LHCN-M2 (cell line): ENCODE measurements at regions not wholly inside any gene's neighbourhood (a gene's known extent, or its start where the extent isn't known, plus 50 kb on each side); places are given as distances from the start of the nearest gene placed in this dataset.
"Not testable (repeated sequence)": the region's sequence is repeated elsewhere in the genome, so short reads cannot be mapped to it uniquely, and the experiment has no call there.

ENCODE experiments used
- DNase-seq: peaks from one replicate; pipeline ENCODE4 v3.0.0-alpha.2; 2012; ENCODE audit warnings: low read depth

DNA sequence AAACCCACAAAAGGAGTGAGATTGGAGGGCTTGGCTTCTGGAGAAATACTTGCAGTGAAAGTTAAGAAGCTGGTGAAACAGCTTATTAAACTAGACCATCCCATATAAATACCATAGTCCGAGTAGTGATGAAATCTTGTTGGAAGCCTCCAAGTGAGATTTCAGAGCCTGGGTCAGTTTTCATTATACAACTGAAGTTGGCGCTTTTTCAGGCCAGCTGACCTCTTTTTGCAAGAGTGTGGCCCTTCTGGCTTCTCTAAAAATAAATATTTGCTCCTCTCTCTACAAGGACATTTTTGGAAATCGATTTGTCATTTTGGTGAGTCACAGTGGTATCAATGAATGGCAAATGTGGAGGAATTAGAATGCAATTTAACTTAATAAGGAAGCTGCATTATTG lies 51.2 kb upstream of the THRB start:
- peak; percentile 48 for DNase-seq

DNA sequence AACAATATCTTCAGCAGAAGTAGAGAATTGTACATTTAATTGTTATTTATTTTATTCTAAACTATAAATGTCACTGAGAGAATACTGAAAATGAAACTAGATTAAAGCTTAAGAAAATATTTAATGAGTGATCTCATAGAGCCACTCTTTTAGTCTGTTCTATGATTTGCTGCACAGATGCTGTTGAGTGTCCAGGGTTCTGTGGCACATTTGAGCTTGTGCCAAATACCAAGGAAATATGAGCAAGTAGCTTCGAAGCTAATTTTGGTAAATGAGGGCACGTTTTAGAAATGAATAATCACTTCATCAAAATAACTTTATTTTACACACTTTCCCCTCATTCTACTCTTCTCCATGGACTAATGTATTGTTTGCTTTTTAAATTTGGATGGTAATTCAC lies 53.6 kb upstream of the THRB start:
- peak; percentile 84 for DNase-seq

DNA sequence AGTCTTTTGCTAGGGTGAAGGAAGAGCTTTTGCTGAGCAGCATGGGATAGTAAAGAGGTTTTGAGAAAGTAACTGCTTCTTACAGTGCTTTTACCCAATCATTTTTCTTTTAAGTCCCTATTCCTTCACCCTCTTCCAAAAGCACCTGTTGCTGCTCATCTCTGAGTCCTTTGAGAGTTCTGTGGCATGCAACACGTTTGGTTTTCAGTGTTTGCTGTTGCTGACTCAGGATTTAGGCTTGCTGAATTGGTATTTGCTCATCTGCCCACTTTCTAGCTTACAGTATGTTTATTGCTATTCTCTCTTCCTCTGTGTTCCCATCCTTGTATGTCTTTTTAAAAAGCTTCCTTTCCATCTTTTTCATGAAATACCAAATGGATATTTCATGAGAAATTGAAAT lies 55.9 kb upstream of the THRB start:
- DNase-seq = peak; percentile 99

DNA sequence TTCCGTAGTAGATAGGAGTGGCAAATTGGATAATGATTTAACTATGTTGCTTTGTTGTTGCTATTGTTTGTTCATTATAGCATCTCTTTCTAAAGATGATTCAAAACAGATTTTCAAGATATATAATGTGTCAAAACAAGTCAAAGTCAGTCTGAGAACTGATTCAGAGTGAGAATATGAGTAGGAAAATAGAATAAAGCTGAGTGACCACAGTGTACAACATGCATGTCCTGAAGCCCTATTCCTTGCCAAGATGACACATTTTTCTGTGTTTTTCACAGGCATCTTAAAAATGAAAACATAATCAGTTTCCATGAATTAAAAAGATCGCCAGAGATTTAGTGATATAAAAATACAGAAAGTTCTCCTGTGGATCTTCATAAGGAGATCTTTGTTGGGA lies 57.0 kb upstream of the THRB start:
- peak; percentile 50 for DNase-seq

DNA sequence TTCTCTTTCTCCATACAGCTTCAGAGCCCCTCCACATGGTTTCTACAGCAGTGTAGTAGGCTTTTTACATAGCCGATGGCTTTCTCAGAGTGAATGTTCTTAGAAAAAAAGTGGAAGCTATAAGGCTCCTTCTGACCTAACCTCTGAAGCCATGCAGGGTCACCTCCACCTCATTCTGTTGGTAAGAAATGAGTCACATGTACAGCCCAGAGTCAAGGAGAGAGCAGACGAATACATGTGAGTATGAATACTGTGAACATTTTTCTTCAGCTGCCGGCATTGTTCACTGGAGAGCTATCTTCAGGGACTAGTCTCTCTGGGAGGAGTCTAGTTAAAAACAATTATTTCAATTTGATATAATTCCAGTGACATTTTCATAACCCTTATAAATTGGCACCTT lies 68.2 kb upstream of the THRB start:
- no peak for DNase-seq

DNA sequence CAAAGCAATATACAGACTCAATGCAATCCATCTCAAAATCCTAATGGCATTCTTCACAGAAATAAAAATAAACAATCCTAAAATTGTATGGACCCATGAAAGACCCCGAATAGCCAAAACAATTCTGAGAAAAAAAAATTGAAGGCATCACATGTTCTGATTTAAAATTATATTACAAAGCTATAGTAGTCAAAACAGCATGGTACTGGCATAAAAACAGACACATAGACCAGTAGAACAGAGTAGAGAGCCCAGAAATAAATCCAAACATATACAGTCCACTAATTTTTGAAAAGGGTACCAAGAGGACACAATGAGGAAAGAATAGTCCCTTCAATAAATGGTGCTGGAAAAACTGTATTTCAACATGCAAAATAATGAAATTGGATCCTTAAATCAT lies 70.4 kb upstream of the THRB start:
- no peak for DNase-seq

DNA sequence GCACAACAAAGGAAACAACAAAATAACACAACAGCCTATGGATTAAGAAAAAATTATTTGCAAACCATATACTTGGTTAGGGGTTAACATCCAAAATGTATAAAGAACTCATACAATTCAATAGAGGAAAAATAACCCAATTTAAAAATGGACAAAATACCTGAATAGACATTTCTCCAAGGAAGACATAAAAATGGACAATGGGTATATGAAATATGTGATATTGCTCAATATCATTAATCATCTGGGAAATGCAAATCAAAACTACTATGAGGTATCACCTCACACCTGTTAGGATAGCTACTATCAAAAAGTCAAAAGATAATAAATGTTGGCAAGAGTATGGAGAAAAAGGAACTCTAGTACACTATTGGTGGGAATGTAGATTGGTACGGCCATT lies 71.0 kb upstream of the THRB start:
- no peak for DNase-seq

DNA sequence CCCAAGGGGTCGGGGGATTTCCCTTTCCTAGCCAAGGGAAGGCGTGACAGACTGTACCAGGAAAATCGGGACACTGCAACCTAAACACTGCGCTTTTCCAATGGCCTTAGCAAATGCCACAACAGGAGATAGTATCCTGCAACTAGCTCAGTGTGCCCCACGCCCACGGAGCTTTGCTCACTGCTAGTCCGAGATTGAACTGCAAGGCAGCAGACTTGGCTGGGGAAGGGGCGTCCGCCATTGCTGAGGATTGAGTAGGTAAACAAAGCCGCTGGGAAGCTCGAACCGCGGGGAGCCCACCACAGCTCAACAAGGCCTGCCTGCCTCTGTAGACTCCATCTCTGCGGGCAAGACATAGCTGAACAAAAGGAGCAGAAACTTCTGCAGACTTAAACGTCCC lies 72.3 kb upstream of the THRB start:
- DNase-seq = no peak

DNA sequence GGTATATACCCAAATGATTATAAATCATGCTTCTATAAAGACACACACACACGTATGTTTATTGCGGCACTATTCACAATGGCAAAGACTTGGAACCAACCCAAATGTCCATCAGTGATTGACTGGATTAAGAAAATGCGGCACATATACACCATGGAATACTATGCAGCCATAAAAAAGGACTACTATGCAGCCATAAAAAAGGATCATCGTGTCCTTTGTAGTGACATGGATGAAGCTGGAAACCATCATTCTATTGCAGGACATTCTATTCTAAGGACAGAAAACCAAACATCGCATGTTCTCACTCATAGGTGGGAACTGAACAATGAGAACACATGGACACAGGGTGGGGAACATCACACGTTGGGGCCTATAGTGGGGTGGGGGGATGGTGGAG lies 77.8 kb upstream of the THRB start:
- not testable (repeated sequence) for DNase-seq

DNA sequence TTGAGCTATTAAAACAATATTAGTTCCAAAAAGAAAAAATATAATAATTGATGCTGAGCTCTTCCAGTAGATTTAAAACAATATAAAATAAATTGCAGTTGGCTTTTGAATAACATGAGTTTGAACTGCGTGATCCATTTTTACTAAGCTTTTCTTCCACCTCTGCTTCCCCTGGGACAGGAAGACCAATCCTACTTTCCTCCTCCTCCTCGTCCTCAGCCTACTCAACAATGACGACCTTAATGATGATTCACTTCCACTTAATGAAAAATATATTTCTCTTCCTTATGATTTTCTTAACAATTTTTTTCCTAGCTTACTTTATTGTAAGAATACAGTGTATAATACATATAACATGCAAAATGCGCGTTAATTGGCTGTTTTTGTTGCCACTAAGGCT lies 78.9 kb upstream of the THRB start:
- no peak for DNase-seq

DNA sequence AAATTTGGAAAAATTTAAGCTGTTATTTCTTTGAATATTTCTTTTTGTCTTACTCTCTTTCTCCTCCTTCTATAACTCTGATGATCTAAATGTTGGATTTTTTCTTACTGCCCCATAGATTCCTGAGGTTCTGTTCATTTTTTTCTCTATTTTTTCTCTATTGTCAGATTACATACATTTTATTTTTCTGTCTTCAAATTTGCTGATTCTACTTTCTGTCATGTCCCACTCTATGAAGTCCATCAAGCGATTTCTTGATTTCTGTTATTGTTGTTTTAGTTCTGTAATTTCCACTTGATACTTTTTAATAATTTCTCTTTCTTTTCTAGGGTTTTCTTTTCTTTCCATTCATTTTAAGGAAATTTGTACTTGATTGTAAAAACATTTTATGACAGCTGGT lies 83.7 kb upstream of the THRB start:
- DNase-seq = no peak

DNA sequence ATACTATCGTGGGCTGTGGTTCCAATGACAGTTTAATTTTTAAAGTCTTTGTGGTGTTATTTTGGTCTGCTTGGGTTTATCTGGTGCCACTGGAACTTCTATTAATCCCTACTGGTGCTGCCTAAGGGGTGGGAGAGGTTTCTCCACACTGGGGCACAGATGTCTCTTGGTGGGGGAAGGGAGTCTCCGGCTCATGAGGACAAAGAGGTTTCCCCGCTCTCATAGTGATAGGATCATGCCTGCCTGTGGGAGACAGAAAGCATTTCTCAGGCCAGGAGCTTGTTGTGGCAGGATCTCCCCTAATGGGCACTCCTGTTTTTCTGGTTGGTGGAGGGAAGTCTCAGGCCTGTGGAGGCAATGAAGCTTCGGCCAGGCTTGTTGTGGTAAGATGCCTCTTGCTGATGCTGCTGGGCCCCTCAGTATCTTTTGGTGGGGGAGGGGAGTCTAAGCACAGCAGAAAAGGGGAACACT lies 84.3 kb upstream of the THRB start:
- no peak for DNase-seq

DNA sequence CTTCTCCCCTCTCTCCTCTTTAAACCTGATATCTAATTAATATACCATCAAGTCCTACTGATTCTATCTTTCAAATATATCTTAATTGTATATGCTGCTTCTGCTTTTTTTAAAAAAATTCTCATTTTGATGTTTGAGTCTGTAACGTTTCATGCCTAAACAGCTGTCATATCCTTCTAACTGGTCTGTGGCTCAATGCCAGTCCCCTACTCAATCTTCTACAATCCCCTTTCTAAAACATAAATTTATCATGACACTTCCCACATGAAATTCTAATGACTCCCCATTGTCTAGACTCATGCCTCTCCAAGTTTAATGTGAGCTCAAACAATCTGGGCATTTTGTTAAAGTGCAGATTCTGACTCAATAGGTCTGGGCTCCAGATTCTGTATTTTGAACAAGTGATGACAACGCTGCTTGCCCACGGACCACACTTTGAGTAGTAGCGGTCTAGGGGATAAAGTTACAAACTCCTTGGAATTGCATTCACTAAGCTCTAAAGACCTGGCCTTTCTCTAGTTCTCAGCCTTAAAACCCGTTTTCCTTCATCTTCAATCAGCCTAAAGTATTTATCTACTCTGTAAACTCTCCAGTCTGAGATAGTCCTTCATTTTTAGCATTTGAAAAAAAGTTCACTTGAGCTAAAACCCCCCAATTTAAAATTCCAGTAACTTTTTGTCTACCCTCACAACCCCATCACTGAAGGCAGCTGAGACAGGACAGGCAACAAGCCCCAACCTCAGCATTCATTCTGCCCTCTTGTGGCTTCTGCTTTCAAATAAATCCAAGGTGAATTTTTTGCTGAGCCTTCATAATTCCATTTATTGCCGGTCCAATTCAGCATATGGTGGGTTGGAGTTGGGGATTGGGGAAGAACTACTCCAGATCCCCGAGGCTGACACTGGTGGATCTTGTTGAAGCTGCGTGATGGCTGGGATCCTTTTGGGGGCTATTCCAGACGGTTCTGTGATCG lies 88.1 kb upstream of the THRB start:
- DNase-seq = peak; percentile 34

DNA sequence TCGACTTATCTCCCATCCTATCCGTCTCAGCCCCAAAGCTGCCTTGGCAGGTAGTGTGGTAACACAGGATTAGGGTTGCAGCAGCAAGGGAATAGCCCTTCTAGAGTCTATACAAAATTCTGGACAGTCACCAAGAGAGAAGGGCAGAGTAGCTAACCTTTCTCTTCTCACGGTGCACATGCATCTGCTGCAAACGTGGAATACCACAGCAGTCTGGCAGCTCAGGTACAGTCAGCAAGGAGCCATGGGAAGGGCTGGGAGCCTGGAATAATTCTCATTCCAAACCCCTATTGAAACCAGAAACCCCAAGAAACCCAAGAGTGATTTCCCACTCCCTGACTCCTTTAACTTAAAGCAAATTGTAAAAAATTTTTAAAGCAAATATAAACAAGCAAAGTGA lies 92.3 kb upstream of the THRB start:
- no peak for DNase-seq

DNA sequence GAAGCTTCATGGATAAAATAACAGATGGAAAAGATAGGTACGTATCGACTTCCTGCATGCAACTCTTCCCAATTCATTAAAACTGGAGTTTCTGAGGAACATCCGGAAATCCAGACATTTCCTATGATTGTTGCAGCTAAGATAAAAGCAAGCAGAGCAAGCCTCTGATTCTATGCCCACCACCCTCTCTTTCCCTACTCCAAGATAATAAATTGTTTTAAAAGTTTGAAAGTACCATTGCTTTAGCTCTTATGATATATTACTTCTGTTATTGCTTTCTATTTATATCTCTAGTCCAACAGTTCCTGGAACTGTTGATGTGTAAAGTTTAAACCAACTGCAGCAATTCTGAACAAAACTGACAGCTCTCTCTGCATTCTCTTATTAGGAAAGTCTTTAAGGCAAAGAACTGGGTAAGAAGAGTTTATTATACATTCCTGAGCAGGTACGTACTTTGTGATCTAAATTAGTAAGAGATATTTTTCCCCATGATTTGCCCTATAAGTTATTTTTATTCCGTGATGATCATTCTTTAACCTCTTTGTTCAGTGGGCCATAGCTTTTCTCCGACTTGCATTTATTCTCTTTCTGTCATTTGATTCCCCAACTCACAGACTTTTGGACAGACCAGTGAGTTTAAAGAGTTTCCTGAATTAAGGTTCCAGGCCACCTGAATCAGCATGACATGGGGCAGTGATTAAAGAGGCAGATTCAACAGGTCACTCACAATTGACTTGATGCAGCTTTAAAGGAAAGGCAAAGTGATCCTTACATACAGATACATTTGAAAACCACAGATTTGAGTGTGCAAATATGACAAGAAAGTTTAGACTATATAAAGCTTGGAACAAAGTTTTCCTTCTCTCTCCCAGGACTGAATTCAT lies 94.2 kb upstream of the THRB start:
- DNase-seq = no peak

DNA sequence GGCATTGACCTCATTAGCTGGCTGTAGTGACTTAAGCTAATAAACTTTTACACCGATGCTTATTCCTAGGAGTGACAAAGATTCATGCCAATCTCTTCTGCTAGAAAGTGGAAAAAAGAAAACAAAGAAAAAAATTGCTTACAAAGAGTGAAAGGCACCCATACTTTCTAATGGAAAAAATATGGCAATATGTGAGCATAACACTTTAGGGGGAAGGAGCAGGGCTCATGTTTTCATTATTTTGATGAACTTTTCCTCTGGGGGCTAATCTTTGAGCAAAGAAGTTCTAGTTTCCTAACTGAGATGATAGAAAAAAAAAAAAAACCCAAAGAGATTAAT lies 94.8 kb upstream of the THRB start:
- no peak for DNase-seq

DNA sequence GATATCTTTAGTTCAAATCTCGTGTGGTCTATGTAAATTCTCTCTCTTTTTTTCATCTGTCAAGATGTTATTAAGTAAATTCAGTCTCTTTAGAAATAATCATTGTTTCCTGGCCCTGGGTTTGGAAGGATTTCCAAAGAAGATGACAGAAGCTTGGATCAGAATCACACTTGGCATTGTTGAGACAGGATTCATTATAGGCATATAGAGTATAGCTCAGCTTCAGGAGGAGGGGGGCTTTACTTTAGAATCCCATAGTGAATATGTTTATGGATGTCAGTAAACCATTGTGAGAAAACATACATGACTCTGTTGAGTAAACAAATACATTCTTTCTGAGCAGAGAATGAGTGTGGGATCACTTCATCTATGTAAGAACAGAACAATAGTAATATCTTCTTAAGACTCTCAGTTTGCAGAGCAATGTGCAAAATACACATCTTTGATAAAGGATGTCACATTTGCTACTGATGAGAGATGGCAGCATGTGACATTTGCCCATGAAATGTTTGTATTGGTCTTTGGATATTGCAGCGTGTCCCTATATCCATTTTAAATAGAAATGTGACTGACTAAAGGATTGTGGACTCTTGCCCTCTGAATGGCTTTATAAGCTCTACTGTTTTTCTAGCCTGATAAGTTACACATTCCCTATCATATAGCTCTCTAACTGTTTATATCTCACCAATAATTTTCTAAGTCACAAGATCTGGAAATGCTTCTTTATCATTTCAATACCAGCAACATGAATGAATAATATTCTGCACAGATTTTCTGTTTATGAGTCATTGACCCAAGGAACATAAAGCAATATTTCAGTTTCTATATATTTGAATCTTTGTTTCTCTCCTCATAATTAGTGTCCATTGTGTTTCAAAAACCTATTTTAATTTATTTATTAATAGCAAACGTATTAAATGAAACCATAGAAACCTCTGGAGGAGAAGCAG lies 95.6 kb upstream of the THRB start:
- no peak for DNase-seq

DNA sequence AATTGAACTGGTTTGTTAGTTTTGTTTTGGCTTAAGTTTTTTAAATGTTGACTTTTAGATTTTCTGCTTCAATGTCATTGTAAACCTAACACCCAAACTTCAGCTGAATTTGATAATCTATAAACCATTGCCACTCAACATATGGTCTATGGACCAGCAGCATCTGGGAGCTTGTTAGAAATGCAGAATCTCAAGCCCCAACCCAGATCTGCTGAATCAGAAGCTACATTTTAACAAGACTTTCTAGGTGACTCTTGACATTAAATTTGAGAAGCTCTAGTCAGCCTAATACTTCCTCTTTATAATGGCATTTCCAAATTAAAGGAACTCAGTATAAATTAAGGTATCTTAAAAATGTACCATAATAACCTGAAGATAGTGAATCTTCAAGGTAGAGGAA lies 96.5 kb upstream of the THRB start:
- DNase-seq = no peak

DNA sequence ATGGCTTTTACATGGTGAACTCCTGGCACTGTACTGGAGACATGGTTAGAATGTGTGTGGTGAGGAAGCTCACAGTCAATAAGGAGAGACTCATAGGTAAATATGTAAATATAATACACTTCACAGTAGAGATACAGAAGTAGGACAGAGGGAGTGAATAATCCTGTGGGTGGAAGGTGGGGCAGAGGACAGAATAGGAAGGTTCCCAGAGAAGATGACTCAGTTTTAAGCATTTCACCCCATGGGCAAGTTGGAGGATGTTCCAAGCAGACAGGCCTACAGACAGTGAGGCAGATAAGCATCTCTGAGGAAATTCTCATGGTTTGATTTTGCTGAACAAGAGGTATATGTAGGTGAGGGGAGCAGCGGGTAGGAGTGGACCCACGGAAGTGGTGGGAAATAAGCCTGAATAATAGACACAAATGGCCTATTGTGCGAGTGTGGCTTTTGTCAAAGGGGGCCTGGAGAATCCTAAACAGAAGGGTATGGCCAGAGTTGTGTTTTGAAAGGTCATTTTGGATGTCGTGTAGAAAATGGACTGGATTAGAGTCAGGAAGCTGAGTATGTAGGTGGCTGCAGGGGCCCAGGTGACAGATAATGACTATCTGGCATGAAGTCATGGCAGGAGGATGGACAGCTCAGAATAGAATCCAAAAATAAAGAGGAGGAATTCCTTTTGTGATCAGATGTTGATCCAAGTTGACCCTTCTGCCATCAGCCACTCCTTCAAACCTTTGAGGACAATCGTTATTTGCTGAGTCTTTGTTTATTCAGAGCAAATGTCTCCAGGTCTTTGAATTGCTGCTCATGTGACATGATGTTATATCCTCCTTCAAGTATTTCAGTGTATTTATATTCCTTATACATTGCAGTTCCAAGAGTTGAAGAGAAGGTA lies 97.3 kb upstream of the THRB start:
- peak; percentile 60 for DNase-seq

DNA sequence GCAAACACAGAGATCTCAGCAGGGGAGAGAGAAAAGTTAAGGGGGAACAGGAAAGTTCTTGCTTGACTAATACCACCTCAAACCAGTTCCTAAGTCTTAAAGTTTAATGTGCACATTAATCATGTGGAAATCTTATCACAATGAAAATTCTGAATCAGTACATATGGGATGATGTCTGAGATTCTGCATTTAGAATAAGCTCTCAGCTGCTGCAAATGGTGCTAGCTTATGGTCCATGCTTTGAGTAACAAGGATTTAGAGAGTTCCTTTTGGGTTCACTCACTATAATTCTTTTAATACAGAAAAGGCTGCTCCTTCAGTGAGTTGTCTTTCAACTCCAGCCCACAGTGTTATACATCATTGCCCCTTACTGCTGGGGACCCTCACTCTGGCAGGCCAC lies 99.5 kb upstream of the THRB start:
- DNase-seq = no peak
